Suprapubic skin (tissue), 3 donors: ENCODE measurements at regions not wholly inside any gene's neighbourhood (a gene's known extent, or its start where the extent isn't known, plus 50 kb on each side); places are given as distances from the start of the nearest gene placed in this dataset.

Source experiments
- CTCF ChIP-seq, 2 donors: fragments of 200-600 bp in 1 of 2; fragments of 450-650 bp in 1 of 2; sonication (generic) in 1 of 2; IDR thresholded peaks; one replicate each; pipeline ENCODE4 v1.5.1; 2016 to 2019; ENCODE audit warnings: antibody characterized with exemption in 2 of 2, mild to moderate bottlenecking in 1 of 2, moderate library complexity in 1 of 2
- EP300 ChIP-seq: sonication (generic); formaldehyde crosslinking; IDR thresholded peaks from one replicate; pipeline ENCODE4 v1.6.1; 2017; ENCODE audit warnings: antibody characterized with exemption

GRCh38 chr16:17658881-17659280 lies 188.1 kb upstream of the XYLT1 start:
- TF ChIP-seq CTCF (IDR thresholded peaks at IDR 0.05) = no peak
- no peak for TF ChIP-seq EP300
